HG02973 (cell line): ENCODE measurements at regions not wholly inside any gene's neighbourhood (a gene's known extent, or its start where the extent isn't known, plus 50 kb on each side); places are given as distances from the start of the nearest gene placed in this dataset.
"Not testable (repeated sequence)": the region's sequence is repeated elsewhere in the genome, so short reads cannot be mapped to it uniquely, and the experiment has no call there.

ENCODE experiments used
- ATAC-seq: cut with Tn5 transposase; IDR thresholded peaks from one replicate; pipeline ENCODE4 v1.9.1; 2021; ENCODE audit warnings: moderate library complexity; ENCODE audit not compliant: unreplicated experiment

GRCh38 chr2:103166456-103167324 is 404.9 kb downstream of the TMEM182 start:
- ATAC-seq = no peak

- no peak for ATAC-seq
Observed at GRCh38 chr2:103167599-103167998, 405.8 kb downstream of the TMEM182 start.

GRCh38 chr2:103169861-103170260 is 408.0 kb downstream of the TMEM182 start:
- ATAC-seq = no peak

GRCh38 chr2:103172821-103173220 is 411.0 kb downstream of the TMEM182 start:
- ATAC-seq = no peak

- no peak for ATAC-seq
Observed at GRCh38 chr2:103174711-103175110, 412.9 kb downstream of the TMEM182 start.

- ATAC-seq = no peak
Observed at GRCh38 chr2:103176294-103176915, 414.6 kb downstream of the TMEM182 start.

- no peak for ATAC-seq
Observed at GRCh38 chr2:103179798-103180197, 418.0 kb downstream of the TMEM182 start.

- ATAC-seq = no peak
Observed at GRCh38 chr2:103183061-103183460, 421.2 kb downstream of the TMEM182 start.

GRCh38 chr2:103196802-103197201 is 435.0 kb downstream of the TMEM182 start:
- no peak for ATAC-seq

- not testable (repeated sequence) for ATAC-seq
Observed at GRCh38 chr2:103200774-103201173, 438.9 kb downstream of the TMEM182 start.

GRCh38 chr2:103208916-103209315 is 447.1 kb downstream of the TMEM182 start:
- no peak for ATAC-seq

GRCh38 chr2:103213028-103213542 is 451.3 kb downstream of the TMEM182 start:
- no peak for ATAC-seq

- ATAC-seq = no peak
Observed at GRCh38 chr2:103218516-103218915, 456.7 kb downstream of the TMEM182 start.

GRCh38 chr2:103219398-103219797 is 457.6 kb downstream of the TMEM182 start:
- ATAC-seq = no peak

- no peak for ATAC-seq
Observed at GRCh38 chr2:103222969-103223368, 461.1 kb downstream of the TMEM182 start.

GRCh38 chr2:103230796-103231195 is 469.0 kb downstream of the TMEM182 start:
- ATAC-seq = no peak

GRCh38 chr2:103232865-103233264 is 471.0 kb downstream of the TMEM182 start:
- no peak for ATAC-seq

- no peak for ATAC-seq
Observed at GRCh38 chr2:103233691-103234090, 471.9 kb downstream of the TMEM182 start.

- ATAC-seq = no peak
Observed at GRCh38 chr2:103235283-103235682, 473.5 kb downstream of the TMEM182 start.

GRCh38 chr2:103249462-103249861 is 487.6 kb downstream of the TMEM182 start:
- no peak for ATAC-seq

GRCh38 chr2:103252781-103253180 is 490.9 kb downstream of the TMEM182 start:
- ATAC-seq = no peak

GRCh38 chr2:103254611-103255010 is 492.8 kb downstream of the TMEM182 start:
- ATAC-seq = no peak
